ENCODE measurements at regions not wholly inside any gene's neighbourhood (a gene's known extent, or its start where the extent isn't known, plus 50 kb on each side); places are given as distances from the start of the nearest gene placed in this dataset.

DNA sequence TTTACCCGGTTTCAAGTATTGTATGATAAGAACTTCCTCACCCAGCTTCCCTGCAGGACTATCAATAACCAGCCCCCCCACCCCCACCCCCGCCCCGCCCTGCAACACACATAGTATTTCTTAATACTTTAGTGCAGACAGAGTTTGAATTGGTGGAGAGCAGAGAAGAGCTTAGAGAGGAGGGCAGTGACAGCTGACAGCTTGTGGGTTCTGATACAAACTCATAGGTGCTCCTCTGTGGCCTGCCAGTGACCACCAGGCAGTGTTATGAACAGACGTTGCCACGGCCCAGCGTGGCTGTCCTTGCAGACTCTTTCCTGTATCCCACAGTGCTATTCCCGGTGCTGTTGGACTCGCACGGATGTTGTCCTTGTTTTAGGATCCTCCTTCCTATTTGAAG lies 186.9 kb upstream of the ADO start:
- H4K20me1 ChIP-seq (replicated peaks; ENCODE audit: control insufficient read depth, extremely low read depth, insufficient read depth, low read length): no peaks in the 10 kb centered on the region
- H3K36me3 ChIP-seq (ENCODE audit: control insufficient read depth in 2 of 2, extremely low read depth in 1 of 2, insufficient read depth in 2 of 2, low read length in 2 of 2): no peaks in the 10 kb centered on the region
- H3K4me3 ChIP-seq (replicated peaks in 1 of 3; ENCODE audit: insufficient read depth in 1 of 3, low read depth in 1 of 3, low read length in 3 of 3): no peak overlapping the region
- no peak overlapping the region for H3K27ac ChIP-seq (ENCODE audit: insufficient read depth, low read depth, low read length)
- CTCF ChIA-PET: interaction anchor here (0.7 kb wide), 1 partner anchor 200 kb away, joined by 3 read pairs; no protein-coding TSS in a partner anchor
- no peak overlapping the region for H3K4me2 ChIP-seq (ENCODE audit: insufficient read depth, low read length)
- BruUV-seq (replicated peaks): no TSS peak
- H3K9me1 ChIP-seq (replicated peaks; ENCODE audit: control insufficient read depth, extremely low read depth, insufficient read depth, low read length): no peaks in the 10 kb centered on the region
- peaks cover 2 to 6% of the 10 kb centered on the region in 2 experiments for H3K27me3 ChIP-seq (ENCODE audit: control insufficient read depth in 2 of 2, insufficient read depth in 2 of 2, low read length in 2 of 2)
- no peaks in the 10 kb centered on the region for H3K9me3 ChIP-seq (replicated peaks; ENCODE audit: control insufficient read depth, insufficient read depth, low read length)
- intact Hi-C loops (cut with micrococcal nuclease) (no loop called here), dilution Hi-C loops (cut with MboI; ENCODE audit: extremely low pct_ligation_motif_present, low sequenced_read_pairs) (no loop called here)
- H3K4me1 ChIP-seq (ENCODE audit: control insufficient read depth, extremely low read depth, insufficient read depth, low read length): no peaks in the 10 kb centered on the region
- no peaks in the 10 kb centered on the region for H3K79me2 ChIP-seq (ENCODE audit: control insufficient read depth, insufficient read depth, low read length)
- DNase-seq (ENCODE audit: low read depth, low spot score) (no peak), FAIRE-seq (no peak)
- no peak for TF ChIP-seq JUN (IDR thresholded peaks at IDR 0.05; ENCODE audit: borderline replicate concordance, insufficient read depth, insufficient read length, low read depth)
- TF ChIP-seq MAX (IDR thresholded peaks at IDR 0.05; ENCODE audit: insufficient read depth, insufficient read length): no peak
- TF ChIP-seq MYC (IDR thresholded peaks at IDR 0.05; ENCODE audit: low read depth, low read length): no peak
- TF ChIP-seq, protein P1, sequence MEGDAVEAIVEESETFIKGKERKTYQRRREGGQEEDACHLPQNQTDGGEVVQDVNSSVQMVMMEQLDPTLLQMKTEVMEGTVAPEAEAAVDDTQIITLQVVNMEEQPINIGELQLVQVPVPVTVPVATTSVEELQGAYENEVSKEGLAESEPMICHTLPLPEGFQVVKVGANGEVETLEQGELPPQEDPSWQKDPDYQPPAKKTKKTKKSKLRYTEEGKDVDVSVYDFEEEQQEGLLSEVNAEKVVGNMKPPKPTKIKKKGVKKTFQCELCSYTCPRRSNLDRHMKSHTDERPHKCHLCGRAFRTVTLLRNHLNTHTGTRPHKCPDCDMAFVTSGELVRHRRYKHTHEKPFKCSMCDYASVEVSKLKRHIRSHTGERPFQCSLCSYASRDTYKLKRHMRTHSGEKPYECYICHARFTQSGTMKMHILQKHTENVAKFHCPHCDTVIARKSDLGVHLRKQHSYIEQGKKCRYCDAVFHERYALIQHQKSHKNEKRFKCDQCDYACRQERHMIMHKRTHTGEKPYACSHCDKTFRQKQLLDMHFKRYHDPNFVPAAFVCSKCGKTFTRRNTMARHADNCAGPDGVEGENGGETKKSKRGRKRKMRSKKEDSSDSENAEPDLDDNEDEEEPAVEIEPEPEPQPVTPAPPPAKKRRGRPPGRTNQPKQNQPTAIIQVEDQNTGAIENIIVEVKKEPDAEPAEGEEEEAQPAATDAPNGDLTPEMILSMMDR (IDR thresholded peaks at IDR 0.05; ENCODE audit: extremely low read depth in 1 of 2, insufficient read depth in 1 of 2, low read depth in 1 of 2, low read length in 2 of 2): no peak
- no peak for TF ChIP-seq POLR2AphosphoS5 (IDR thresholded peaks at IDR 0.05; ENCODE audit: insufficient read depth, low read depth, low read length)
- no peak for TF ChIP-seq FOS (IDR thresholded peaks at IDR 0.05; ENCODE audit: borderline replicate concordance, insufficient read depth, low read length)
- no peak for TF ChIP-seq POLR2A (IDR thresholded peaks at IDR 0.05; ENCODE audit: low read depth, low read length)
- TF ChIP-seq GATA2 (IDR thresholded peaks at IDR 0.05; ENCODE audit: insufficient read depth, insufficient read length, low read depth, low read length): no peak
- no peak for TF ChIP-seq EZH2 (IDR thresholded peaks at IDR 0.05; ENCODE audit: borderline replicate concordance, low read depth, low read length, severe bottlenecking)
- H2AFZ ChIP-seq (ENCODE audit: low read depth, low read length): no peak overlapping the region
- POLR2A ChIA-PET: no interaction called here
- H3K9ac ChIP-seq (replicated peaks; ENCODE audit: extremely low read depth, insufficient read depth, low read length): no peak overlapping the region
